ENCODE measurements at regions not wholly inside any gene's neighbourhood (a gene's known extent, or its start where the extent isn't known, plus 50 kb on each side); places are given as distances from the start of the nearest gene placed in this dataset.

GRCh38 chr1:79079770-79080169 is 73.2 kb upstream of the ADGRL4 start:
- DNase-seq, result no peak
- H3K4me1 ChIP-seq (ENCODE audit: control insufficient read depth in 1 of 2, insufficient read depth in 2 of 2, low read length in 2 of 2), result no peaks in the 10 kb centered on the region
- no peaks in the 10 kb centered on the region for H3K27me3 ChIP-seq (ENCODE audit: control insufficient read depth in 2 of 2, insufficient read depth in 2 of 2, low read length in 2 of 2)
- TF ChIP-seq CTCF (IDR thresholded peaks at IDR 0.05), result no peak
- H3K36me3 ChIP-seq (replicated peaks in 1 of 2; ENCODE audit: control insufficient read depth in 1 of 2, insufficient read depth in 2 of 2, low read length in 2 of 2), result no peaks in the 10 kb centered on the region
- H3K4me3 Mint-ChIP-seq, result no peak overlapping the region
- no peak overlapping the region for H3K27ac Mint-ChIP-seq
- no peaks in the 10 kb centered on the region for H3K4me1 Mint-ChIP-seq
- H3K36me3 Mint-ChIP-seq, result no peaks in the 10 kb centered on the region
- peaks cover 0 to 6% (median 2%) of the 10 kb centered on the region in 7 donors for H3K9me3 Mint-ChIP-seq
- no peaks in the 10 kb centered on the region for H4K20me1 ChIP-seq (ENCODE audit: insufficient read depth, low read length)
- H3K9me3 ChIP-seq (replicated peaks in 1 of 2; ENCODE audit: control insufficient read depth in 1 of 2, insufficient read depth in 1 of 2, low read length in 2 of 2), result no peaks in the 10 kb centered on the region
- no peak overlapping the region for H3K27ac ChIP-seq (ENCODE audit: low read depth in 1 of 2, low read length in 2 of 2)
- no peaks in the 10 kb centered on the region for H3K79me2 ChIP-seq (ENCODE audit: insufficient read depth, low read length)
- H3K4me2 ChIP-seq (replicated peaks; ENCODE audit: extremely low read depth, low read length, poor library complexity, severe bottlenecking), result no peak overlapping the region
- H3K9ac ChIP-seq (ENCODE audit: insufficient read depth, low read length, poor library complexity, severe bottlenecking), result no peak overlapping the region
- no peak overlapping the region for H3K4me3 ChIP-seq (replicated peaks in 1 of 3; ENCODE audit: low read depth in 2 of 3, low read length in 3 of 3)
- intact Hi-C loops (cut with micrococcal nuclease), result no loop called here
- H3K27me3 Mint-ChIP-seq (ENCODE audit: low read depth in 3 of 3), result no peaks in the 10 kb centered on the region
- no peak overlapping the region for H2AFZ ChIP-seq (ENCODE audit: insufficient read depth, low read depth, low read length, poor library complexity, severe bottlenecking)

- Histone ChIP-seq H3K4me3 (replicated peaks in 1 of 3; ENCODE audit: low read depth in 2 of 3, low read length in 3 of 3) (no peak overlapping the region), H2AFZ (ENCODE audit: insufficient read depth, low read depth, low read length, poor library complexity, severe bottlenecking) (no peak overlapping the region), H3K9ac (ENCODE audit: insufficient read depth, low read length, poor library complexity, severe bottlenecking) (no peak overlapping the region), H3K9me3 (replicated peaks in 1 of 2; ENCODE audit: control insufficient read depth in 1 of 2, insufficient read depth in 1 of 2, low read length in 2 of 2) (no peaks in the 10 kb centered on the region), H3K27me3 (ENCODE audit: control insufficient read depth in 2 of 2, insufficient read depth in 2 of 2, low read length in 2 of 2) (no peaks in the 10 kb centered on the region), H4K20me1 (ENCODE audit: insufficient read depth, low read length) (no peaks in the 10 kb centered on the region), H3K36me3 (replicated peaks in 1 of 2; ENCODE audit: control insufficient read depth in 1 of 2, insufficient read depth in 2 of 2, low read length in 2 of 2) (no peaks in the 10 kb centered on the region), H3K27ac (ENCODE audit: low read depth in 1 of 2, low read length in 2 of 2) (no peak overlapping the region), H3K4me1 (ENCODE audit: control insufficient read depth in 1 of 2, insufficient read depth in 2 of 2, low read length in 2 of 2) (no peaks in the 10 kb centered on the region), H3K79me2 (ENCODE audit: insufficient read depth, low read length) (no peaks in the 10 kb centered on the region), H3K4me2 (replicated peaks; ENCODE audit: extremely low read depth, low read length, poor library complexity, severe bottlenecking) (no peak overlapping the region)
- Mint-ChIP-seq H3K36me3 (no peaks in the 10 kb centered on the region), H3K4me3 (no peak overlapping the region), H3K9me3 (peaks cover 0 to 6% (median 1%) of the 10 kb centered on the region in 7 donors), H3K27me3 (ENCODE audit: low read depth in 3 of 3) (no peaks in the 10 kb centered on the region), H3K27ac (no peak overlapping the region), H3K4me1 (no peaks in the 10 kb centered on the region)
- no CpG with 5 or more reads among the region's 2 CpGs for WGBS (ENCODE audit: insufficient coverage)
- TF ChIP-seq CTCF (IDR thresholded peaks at IDR 0.05), result no peak
- no peak for DNase-seq
- intact Hi-C loops (cut with micrococcal nuclease), result no loop called here
Measured at GRCh38 chr1:79074975-79075374, 68.4 kb upstream of the ADGRL4 start.
